ENCODE measurements at regions not wholly inside any gene's neighbourhood (a gene's known extent, or its start where the extent isn't known, plus 50 kb on each side); places are given as distances from the start of the nearest gene placed in this dataset.

DNA sequence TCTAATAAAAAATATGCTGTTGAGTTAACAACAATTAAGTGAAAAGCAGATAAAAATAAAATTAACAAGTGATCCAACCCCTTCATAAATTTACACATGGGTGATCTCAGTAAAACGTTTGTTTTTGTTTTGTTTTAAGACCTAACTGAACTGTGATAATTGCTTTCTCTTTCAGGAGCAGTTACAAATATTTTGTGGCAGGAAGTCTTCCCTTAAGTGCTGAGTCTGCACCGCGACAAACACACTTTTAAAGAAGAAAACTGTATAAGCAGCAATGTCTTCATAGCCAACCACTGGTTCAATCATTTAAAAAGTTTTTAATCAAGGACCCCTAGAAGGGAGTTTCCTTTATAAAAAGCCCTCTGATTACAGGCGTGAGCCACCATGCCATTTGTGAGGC, 53.7 kb upstream of the NFKB1 start:
- H3K9me3 ChIP-seq, result no peaks in the 10 kb centered on the region
- 52 to 63% methylated on average over 4 of the region's 4 CpGs for WGBS, 2 donors
- no peaks in the 10 kb centered on the region for H3K27me3 ChIP-seq
- no peak for DNase-seq
- no peak for TF ChIP-seq POLR2A (IDR thresholded peaks at IDR 0.05)
- TF ChIP-seq, protein P1, sequence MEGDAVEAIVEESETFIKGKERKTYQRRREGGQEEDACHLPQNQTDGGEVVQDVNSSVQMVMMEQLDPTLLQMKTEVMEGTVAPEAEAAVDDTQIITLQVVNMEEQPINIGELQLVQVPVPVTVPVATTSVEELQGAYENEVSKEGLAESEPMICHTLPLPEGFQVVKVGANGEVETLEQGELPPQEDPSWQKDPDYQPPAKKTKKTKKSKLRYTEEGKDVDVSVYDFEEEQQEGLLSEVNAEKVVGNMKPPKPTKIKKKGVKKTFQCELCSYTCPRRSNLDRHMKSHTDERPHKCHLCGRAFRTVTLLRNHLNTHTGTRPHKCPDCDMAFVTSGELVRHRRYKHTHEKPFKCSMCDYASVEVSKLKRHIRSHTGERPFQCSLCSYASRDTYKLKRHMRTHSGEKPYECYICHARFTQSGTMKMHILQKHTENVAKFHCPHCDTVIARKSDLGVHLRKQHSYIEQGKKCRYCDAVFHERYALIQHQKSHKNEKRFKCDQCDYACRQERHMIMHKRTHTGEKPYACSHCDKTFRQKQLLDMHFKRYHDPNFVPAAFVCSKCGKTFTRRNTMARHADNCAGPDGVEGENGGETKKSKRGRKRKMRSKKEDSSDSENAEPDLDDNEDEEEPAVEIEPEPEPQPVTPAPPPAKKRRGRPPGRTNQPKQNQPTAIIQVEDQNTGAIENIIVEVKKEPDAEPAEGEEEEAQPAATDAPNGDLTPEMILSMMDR (IDR thresholded peaks at IDR 0.05), result no peak
- no peak overlapping the region for H3K27ac ChIP-seq
- H3K4me1 ChIP-seq, result no peaks in the 10 kb centered on the region
- no peaks in the 10 kb centered on the region for H3K36me3 ChIP-seq
- intact Hi-C loops (cut with DNase I), result loop anchor here (10.0 kb wide), 1 partner anchor 557 kb away; no protein-coding TSS in a partner anchor
- H3K4me3 ChIP-seq (replicated peaks in 1 of 3), result no peak overlapping the region

DNA sequence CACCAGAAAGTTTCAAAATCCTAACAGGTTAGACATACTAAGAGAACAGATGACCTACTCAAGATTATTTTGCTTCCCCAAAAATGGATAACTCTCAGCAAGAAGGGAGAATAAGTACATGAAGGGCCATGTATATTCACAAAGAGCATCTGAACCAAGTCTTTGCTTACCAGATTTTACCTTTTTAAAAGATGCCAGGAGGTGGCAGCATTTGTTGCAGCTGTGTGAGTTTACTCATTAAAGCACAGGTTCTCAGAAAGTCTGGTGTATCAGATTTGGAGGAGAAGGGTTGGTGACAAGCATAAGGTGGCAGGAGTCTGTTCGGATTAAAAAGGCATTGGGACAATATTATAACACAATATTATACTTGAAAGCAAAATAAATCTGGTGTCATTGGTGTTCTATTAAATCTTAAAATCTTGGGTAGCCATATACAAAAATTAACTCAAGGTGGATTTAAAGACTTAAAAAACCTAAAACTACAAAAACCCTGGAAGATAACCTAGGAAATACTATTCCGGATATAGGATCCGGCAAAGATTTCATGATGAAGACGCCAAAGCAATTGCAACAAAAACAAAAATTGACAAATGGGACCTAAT, 51.3 kb upstream of the NFKB1 start:
- DNase-seq, result peak; percentile 33 to 47
- H3K27ac ChIP-seq, result no peak overlapping the region
- no peaks in the 10 kb centered on the region for H3K36me3 ChIP-seq
- H3K4me3 ChIP-seq (replicated peaks in 1 of 3), result no peak overlapping the region
- intact Hi-C loops (cut with DNase I), result loop anchor here (10.0 kb wide), 1 partner anchor 555 kb away; no protein-coding TSS in a partner anchor
- 27 to 42% methylated on average over 4 of the region's 4 CpGs for WGBS, 2 donors
- no peaks in the 10 kb centered on the region for H3K27me3 ChIP-seq
- H3K4me1 ChIP-seq, result no peaks in the 10 kb centered on the region
- H3K9me3 ChIP-seq, result no peaks in the 10 kb centered on the region
- no peak for TF ChIP-seq POLR2A (IDR thresholded peaks at IDR 0.05)
- TF ChIP-seq, protein P1 (IDR thresholded peaks at IDR 0.05), result peak; percentile 23 to 72 (median 60)

DNA sequence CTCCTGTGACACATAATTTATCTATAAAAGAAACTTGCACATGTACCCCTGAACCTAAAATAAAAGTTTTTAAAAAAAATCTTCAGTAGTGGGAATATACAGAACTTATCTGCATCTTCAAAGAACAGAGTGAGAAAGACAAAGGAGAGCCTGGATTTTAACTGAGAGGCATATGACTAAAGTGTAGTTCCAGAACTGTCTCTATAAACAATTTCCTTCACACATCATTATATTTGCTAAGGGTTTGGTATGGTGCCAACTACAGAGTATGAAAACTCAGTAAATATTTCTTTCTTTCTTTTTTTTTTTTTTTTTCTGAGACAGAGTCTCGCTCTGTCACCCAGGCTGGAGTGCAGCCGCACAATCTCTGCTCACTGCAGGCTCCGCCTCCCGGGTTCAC, 49.9 kb upstream of the NFKB1 start:
- no peaks in the 10 kb centered on the region for H3K9me3 ChIP-seq
- H3K4me1 ChIP-seq, result no peaks in the 10 kb centered on the region
- no peak overlapping the region for H3K4me3 ChIP-seq (replicated peaks in 1 of 3)
- intact Hi-C loops (cut with DNase I), result no loop called here
- no peak for TF ChIP-seq POLR2A (IDR thresholded peaks at IDR 0.05)
- TF ChIP-seq, protein P1 (IDR thresholded peaks at IDR 0.05), result no peak
- no peaks in the 10 kb centered on the region for H3K27me3 ChIP-seq
- H3K27ac ChIP-seq, result no peak overlapping the region
- H3K36me3 ChIP-seq, result no peaks in the 10 kb centered on the region
- DNase-seq, result no peak
- WGBS, 2 donors, result 96 to 99% methylated on average over 4 of the region's 4 CpGs

Measured in thyroid gland (tissue), 4 donors.